HCT116 (cell line): ENCODE measurements at regions not wholly inside any gene's neighbourhood (a gene's known extent, or its start where the extent isn't known, plus 50 kb on each side); places are given as distances from the start of the nearest gene placed in this dataset.

Experiments used
- ATAC-seq: fragments of 200-7000 bp; cut with Tn5 transposase; 2 replicates; pipeline ENCODE4 v1.9.1; 2020; ENCODE audit warnings: mild to moderate bottlenecking, moderate library complexity
- BruUV-seq: library from RNA; stranded (reverse); fragments of 400-500 nt; replicated peaks from 2 replicates; lab custom pipeline; 2021; lab: Mats Ljungman, UMichigan
- CTCF ChIA-PET: fragments of 300-600 bp; sonication (Branson Sonifier 250); formaldehyde crosslinking; loops from one replicate; lab custom pipeline; 2021; ENCODE audit warnings: antibody characterized with exemption; lab: Charles Lee
- POLR2A ChIA-PET: fragments of 300-600, 350-600 bp; sonication (Branson Sonifier 250); formaldehyde crosslinking; loops from one replicate; lab custom pipeline; 2021; ENCODE audit warnings: antibody characterized with exemption; lab: Charles Lee
- RAD21 ChIA-PET, 2 experiments: fragments of 300-600 bp; sonication (Branson Sonifier 250); formaldehyde crosslinking; loops; one replicate each; lab custom pipeline; 2023; ENCODE audit warnings: low total read pairs in 2 of 2; ENCODE audit not compliant: uncharacterized antibody in 2 of 2, unreplicated experiment in 2 of 2, low non-redundant PET in 1 of 2; lab: Charles Lee
- DNase-seq: peaks from one replicate; pipeline ENCODE4 v3.0.0-alpha.2; 2010; ENCODE audit warnings: low read depth, low spot score
- H2AFZ ChIP-seq: fragments of 200-600 bp; shearing (Covaris generic), sonication (generic); 2 replicates; pipeline ENCODE4 v1.6.1; 2017; ENCODE audit warnings: low read depth, mixed run types, mixed read lengths, antibody characterized with exemption, low read length; ENCODE audit not compliant: poor library complexity, severe bottlenecking
- H3K27ac ChIP-seq: 2 replicates; pipeline ENCODE4 v1.5.1; 2012; ENCODE audit warnings: low read depth, low read length
- H3K27me3 ChIP-seq: fragments of 200-600 bp; sonication (generic); 2 replicates; pipeline ENCODE4 v1.6.1; 2016; ENCODE audit warnings: mixed run types, low read length, mixed read lengths; ENCODE audit not compliant: insufficient read depth
- H3K36me3 ChIP-seq, 2 experiments: fragments of 200-500 bp in 1 of 2; fragments of 200-600 bp in 1 of 2; sonication (Bioruptor generic) in 1 of 2; sonication (generic) in 1 of 2; 2 replicates each; pipeline versions ENCODE4 v1.5.1 to v1.6.1; 2014 to 2016; ENCODE audit warnings: low read length in 2 of 2, inconsistent platforms in 1 of 2, mixed read lengths in 1 of 2, mixed run types in 1 of 2; ENCODE audit not compliant: insufficient read depth in 2 of 2, control insufficient read depth in 1 of 2
- H3K4me1 ChIP-seq, 2 experiments: fragments of 200-600 bp in 1 of 2; sonication (generic) in 1 of 2; 2 replicates each; pipeline versions ENCODE4 v1.5.1 to v1.6.1; 2012 to 2017; ENCODE audit warnings: low read length in 2 of 2, inconsistent platforms in 1 of 2, mild to moderate bottlenecking in 1 of 2, mixed read lengths in 1 of 2, mixed run types in 1 of 2, moderate library complexity in 1 of 2; ENCODE audit not compliant: insufficient read depth in 2 of 2, control insufficient read depth in 1 of 2
- H3K4me2 ChIP-seq: fragments of 200-600 bp; sonication (generic); 2 replicates; pipeline ENCODE4 v1.6.1; 2017; ENCODE audit warnings: mixed run types, low read length, mixed read lengths
- H3K4me3 ChIP-seq, 2 experiments: fragments of 200-600 bp in 1 of 2; sonication (generic) in 1 of 2; replicated peaks in 1 of 2; 2 replicates each; pipeline ENCODE4 v1.5.1; 2011 to 2016; ENCODE audit warnings: low read length in 2 of 2, control low read depth in 1 of 2, low read depth in 1 of 2, mild to moderate bottlenecking in 1 of 2, mixed read lengths in 1 of 2, mixed run types in 1 of 2
- H3K79me2 ChIP-seq: fragments of 200-600 bp; sonication (generic); 2 replicates; pipeline ENCODE4 v1.6.1; 2017; ENCODE audit warnings: mild to moderate bottlenecking, mixed run types, low read length, moderate library complexity, mixed read lengths; ENCODE audit not compliant: insufficient read depth
- H3K9ac ChIP-seq: fragments of 200-600 bp; sonication (generic); 2 replicates; pipeline ENCODE4 v1.6.1; 2016; ENCODE audit warnings: low read length, mixed read lengths
- H3K9me2 ChIP-seq: fragments of 200-600 bp; sonication (generic), shearing (Covaris generic); 2 replicates; pipeline ENCODE4 v1.6.1; 2017; ENCODE audit warnings: mixed run types, mild to moderate bottlenecking, moderate library complexity; ENCODE audit not compliant: insufficient read depth
- H3K9me3 ChIP-seq, 2 experiments: fragments of 200-500 bp in 1 of 2; fragments of 200-600 bp in 1 of 2; sonication (Bioruptor generic) in 1 of 2; sonication (generic) in 1 of 2; 2 replicates each; pipeline ENCODE4 v1.6.1; 2014 to 2017; ENCODE audit warnings: low read length in 2 of 2, mixed read lengths in 2 of 2, inconsistent platforms in 1 of 2, low read depth in 1 of 2, mild to moderate bottlenecking in 1 of 2, mixed run types in 1 of 2, moderate library complexity in 1 of 2; ENCODE audit not compliant: control insufficient read depth in 1 of 2, insufficient read depth in 1 of 2
- H4K20me1 ChIP-seq: fragments of 200-600 bp; sonication (generic), shearing (Covaris generic); 2 replicates; pipeline ENCODE4 v1.6.1; 2017; ENCODE audit warnings: mixed run types, mild to moderate bottlenecking, moderate library complexity; ENCODE audit not compliant: insufficient read depth
- CTCF ChIP-seq, 3 experiments: fragments of 200-600 bp in 1 of 3; sonication (generic) in 1 of 3; IDR thresholded peaks in 2 of 3; conservative IDR thresholded peaks in 1 of 3; 2 replicates each; pipeline ENCODE4 v1.5.1; 2012 to 2017; ENCODE audit warnings: low read depth in 2 of 3, low read length in 2 of 3, antibody characterized with exemption in 1 of 3, borderline replicate concordance in 1 of 3, control low read depth in 1 of 3, mild to moderate bottlenecking in 1 of 3, mixed read lengths in 1 of 3, mixed run types in 1 of 3, moderate library complexity in 1 of 3; ENCODE audit not compliant: insufficient read depth in 1 of 3
- EZH2 ChIP-seq: fragments of 200-600 bp; sonication (generic); IDR thresholded peaks from 2 replicates; pipeline ENCODE4 v1.6.1; 2017; ENCODE audit warnings: antibody characterized with exemption, mixed run types
- EZH2phosphoT487 ChIP-seq: fragments of 200-600 bp; IDR thresholded peaks from 2 replicates; pipeline ENCODE4 v1.6.1; 2018; ENCODE audit warnings: antibody characterized with exemption, borderline replicate concordance
- MAX ChIP-seq: IDR thresholded peaks from 2 replicates; pipeline ENCODE4 v1.6.1; 2012
- REST ChIP-seq: IDR thresholded peaks from 2 replicates; pipeline ENCODE4 v1.6.1; 2012; ENCODE audit warnings: low read depth
- SIN3A ChIP-seq: IDR thresholded peaks from 2 replicates; pipeline ENCODE4 v1.6.1; 2012; ENCODE audit warnings: low read depth
- ZNF274 ChIP-seq: fragments of 200-500 bp; sonication (Bioruptor generic); IDR thresholded peaks from 2 replicates; pipeline ENCODE4 v1.6.1; 2014; ENCODE audit warnings: mild to moderate bottlenecking, low read depth, low read length, inconsistent platforms
- intact Hi-C: fragments of 100-400 bp; cut with micrococcal nuclease; formaldehyde crosslinking; loops from 2 replicates; pipeline ENCODE4 v1.10.0; 2022

- intact Hi-C loops = no loop called here
- no peaks in the 10 kb centered on the region for H3K9me2 ChIP-seq
- ChIA-PET POLR2A (no interaction called here), RAD21 (no interaction called here), CTCF (interaction anchor here (0.6 kb wide), 1 partner anchor 184 kb away, joined by 3 read pairs; no protein-coding TSS in a partner anchor)
- ATAC-seq = no peak
- no peak for DNase-seq
- no peaks in the 10 kb centered on the region for H3K4me1 ChIP-seq
- H3K36me3 ChIP-seq = no peaks in the 10 kb centered on the region
- H3K9ac ChIP-seq = no peak overlapping the region
- no peak overlapping the region for H3K4me2 ChIP-seq
- no peaks in the 10 kb centered on the region for H4K20me1 ChIP-seq
- no TSS peak for BruUV-seq
- H3K79me2 ChIP-seq = no peaks in the 10 kb centered on the region
- H3K4me3 ChIP-seq = no peak overlapping the region
- H3K27me3 ChIP-seq = no peaks in the 10 kb centered on the region
- no peak overlapping the region for H2AFZ ChIP-seq
- TF ChIP-seq SIN3A (no peak), CTCF (IDR thresholded peaks at IDR 0.05 in 2 of 3, conservative IDR thresholded peaks at IDR 0.05 in 1 of 3; ENCODE audit: borderline replicate concordance in 1 of 3, insufficient read depth in 1 of 3, low read depth in 2 of 3, low read length in 2 of 3) (no peak), EZH2phosphoT487 (no peak), EZH2 (no peak), MAX (no peak), ZNF274 (no peak), REST (no peak)
- H3K27ac ChIP-seq = no peak overlapping the region
- H3K9me3 ChIP-seq = no peaks in the 10 kb centered on the region; a peak in 1 of 4 replicates
These were observed 162.4 kb upstream of the PTBP2 start for GRCh38 chr1:96559181-96559580.
